ENCODE measurements at regions not wholly inside any gene's neighbourhood (a gene's known extent, or its start where the extent isn't known, plus 50 kb on each side); places are given as distances from the start of the nearest gene placed in this dataset.

DNA sequence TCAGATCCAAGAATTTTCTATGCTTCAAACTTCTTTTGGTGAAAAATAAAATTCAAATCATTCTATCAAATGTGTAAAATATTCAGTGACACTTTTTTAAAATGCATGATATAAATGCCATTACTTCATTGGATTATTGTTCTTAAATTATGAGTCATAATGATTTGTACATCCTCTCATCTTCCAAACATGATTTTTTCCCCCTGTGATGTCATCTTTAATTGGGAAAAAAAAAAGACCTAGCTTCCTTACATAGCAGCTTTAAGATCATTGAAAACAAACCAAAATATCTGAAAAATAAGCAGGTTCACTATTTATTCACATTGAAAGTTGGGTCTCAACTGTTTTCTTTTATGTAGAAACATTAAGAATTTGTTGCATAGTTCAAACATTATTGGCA, 1549.4 kb downstream of the LRRC4C start (continued):
- TF ChIP-seq, protein P1, sequence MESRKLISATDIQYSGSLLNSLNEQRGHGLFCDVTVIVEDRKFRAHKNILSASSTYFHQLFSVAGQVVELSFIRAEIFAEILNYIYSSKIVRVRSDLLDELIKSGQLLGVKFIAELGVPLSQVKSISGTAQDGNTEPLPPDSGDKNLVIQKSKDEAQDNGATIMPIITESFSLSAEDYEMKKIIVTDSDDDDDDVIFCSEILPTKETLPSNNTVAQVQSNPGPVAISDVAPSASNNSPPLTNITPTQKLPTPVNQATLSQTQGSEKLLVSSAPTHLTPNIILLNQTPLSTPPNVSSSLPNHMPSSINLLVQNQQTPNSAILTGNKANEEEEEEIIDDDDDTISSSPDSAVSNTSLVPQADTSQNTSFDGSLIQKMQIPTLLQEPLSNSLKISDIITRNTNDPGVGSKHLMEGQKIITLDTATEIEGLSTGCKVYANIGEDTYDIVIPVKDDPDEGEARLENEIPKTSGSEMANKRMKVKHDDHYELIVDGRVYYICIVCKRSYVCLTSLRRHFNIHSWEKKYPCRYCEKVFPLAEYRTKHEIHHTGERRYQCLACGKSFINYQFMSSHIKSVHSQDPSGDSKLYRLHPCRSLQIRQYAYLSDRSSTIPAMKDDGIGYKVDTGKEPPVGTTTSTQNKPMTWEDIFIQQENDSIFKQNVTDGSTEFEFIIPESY (IDR thresholded peaks at IDR 0.05): no peak
- TF ChIP-seq JUND (IDR thresholded peaks at IDR 0.05): no peak
- no peak for TF ChIP-seq FOXA2 (IDR thresholded peaks at IDR 0.05)
- no peak for TF ChIP-seq HNF4A (conservative IDR thresholded peaks at IDR 0.05)
- TF ChIP-seq YY1 (IDR thresholded peaks at IDR 0.05): no peak
- TF ChIP-seq EGR1 (IDR thresholded peaks at IDR 0.05; ENCODE audit: low read depth in 2 of 2): no peak

DNA sequence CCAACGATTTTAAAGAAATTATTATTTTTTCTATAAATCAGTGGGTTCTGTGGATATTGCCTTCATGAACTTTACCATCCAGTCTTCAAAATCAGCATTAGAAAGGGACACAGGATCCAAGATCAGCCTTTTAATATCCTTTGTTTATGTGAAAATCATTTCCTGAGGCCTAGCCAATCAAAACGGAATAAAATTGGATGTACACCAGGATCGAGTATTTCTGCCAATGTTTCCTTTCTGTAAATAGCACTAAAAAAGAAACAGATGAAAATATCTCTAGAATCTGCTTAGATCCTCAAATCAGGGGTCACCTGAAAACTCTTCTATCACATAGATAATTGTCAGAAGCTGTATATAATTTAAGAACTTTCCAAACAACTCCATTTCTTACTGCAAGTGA, 1598.5 kb downstream of the LRRC4C start:
- H3K27ac ChIP-seq (ENCODE audit: low read depth in 1 of 2, low read length in 2 of 2): no peak overlapping the region
- no peaks in the 10 kb centered on the region for H3K27me3 ChIP-seq (ENCODE audit: control insufficient read depth in 4 of 4, insufficient read depth in 4 of 4, low read length in 3 of 4)
- no peaks in the 10 kb centered on the region for H3K9me3 ChIP-seq (ENCODE audit: control insufficient read depth in 4 of 4, low read length in 3 of 4)
- no peak overlapping the region for H3K9ac ChIP-seq (ENCODE audit: low read depth in 1 of 2, low read length in 2 of 2)
- H3K4me1 ChIP-seq (ENCODE audit: control insufficient read depth in 4 of 4, insufficient read depth in 4 of 4, low read length in 3 of 4): no peaks in the 10 kb centered on the region
- WGBS: 68% methylated on average over 3 of the region's 3 CpGs
- TF ChIP-seq, protein P1 (IDR thresholded peaks at IDR 0.05): no peak
- no peak for TF ChIP-seq SP1 (IDR thresholded peaks at IDR 0.05)
- TF ChIP-seq TAF1 (conservative IDR thresholded peaks at IDR 0.05): no peak
- TF ChIP-seq FOXA1 (IDR thresholded peaks at IDR 0.05): no peak
- TF ChIP-seq, protein P2, sequence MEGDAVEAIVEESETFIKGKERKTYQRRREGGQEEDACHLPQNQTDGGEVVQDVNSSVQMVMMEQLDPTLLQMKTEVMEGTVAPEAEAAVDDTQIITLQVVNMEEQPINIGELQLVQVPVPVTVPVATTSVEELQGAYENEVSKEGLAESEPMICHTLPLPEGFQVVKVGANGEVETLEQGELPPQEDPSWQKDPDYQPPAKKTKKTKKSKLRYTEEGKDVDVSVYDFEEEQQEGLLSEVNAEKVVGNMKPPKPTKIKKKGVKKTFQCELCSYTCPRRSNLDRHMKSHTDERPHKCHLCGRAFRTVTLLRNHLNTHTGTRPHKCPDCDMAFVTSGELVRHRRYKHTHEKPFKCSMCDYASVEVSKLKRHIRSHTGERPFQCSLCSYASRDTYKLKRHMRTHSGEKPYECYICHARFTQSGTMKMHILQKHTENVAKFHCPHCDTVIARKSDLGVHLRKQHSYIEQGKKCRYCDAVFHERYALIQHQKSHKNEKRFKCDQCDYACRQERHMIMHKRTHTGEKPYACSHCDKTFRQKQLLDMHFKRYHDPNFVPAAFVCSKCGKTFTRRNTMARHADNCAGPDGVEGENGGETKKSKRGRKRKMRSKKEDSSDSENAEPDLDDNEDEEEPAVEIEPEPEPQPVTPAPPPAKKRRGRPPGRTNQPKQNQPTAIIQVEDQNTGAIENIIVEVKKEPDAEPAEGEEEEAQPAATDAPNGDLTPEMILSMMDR (IDR thresholded peaks at IDR 0.05; ENCODE audit: low read depth, low read length, missing input control): no peak
- TF ChIP-seq JUND (IDR thresholded peaks at IDR 0.05): no peak
- TF ChIP-seq MAX (IDR thresholded peaks at IDR 0.05): no peak
- no peak for TF ChIP-seq HNF4G (IDR thresholded peaks at IDR 0.05)
- TF ChIP-seq NR2F2 (IDR thresholded peaks at IDR 0.05): no peak
- TF ChIP-seq, protein P3, sequence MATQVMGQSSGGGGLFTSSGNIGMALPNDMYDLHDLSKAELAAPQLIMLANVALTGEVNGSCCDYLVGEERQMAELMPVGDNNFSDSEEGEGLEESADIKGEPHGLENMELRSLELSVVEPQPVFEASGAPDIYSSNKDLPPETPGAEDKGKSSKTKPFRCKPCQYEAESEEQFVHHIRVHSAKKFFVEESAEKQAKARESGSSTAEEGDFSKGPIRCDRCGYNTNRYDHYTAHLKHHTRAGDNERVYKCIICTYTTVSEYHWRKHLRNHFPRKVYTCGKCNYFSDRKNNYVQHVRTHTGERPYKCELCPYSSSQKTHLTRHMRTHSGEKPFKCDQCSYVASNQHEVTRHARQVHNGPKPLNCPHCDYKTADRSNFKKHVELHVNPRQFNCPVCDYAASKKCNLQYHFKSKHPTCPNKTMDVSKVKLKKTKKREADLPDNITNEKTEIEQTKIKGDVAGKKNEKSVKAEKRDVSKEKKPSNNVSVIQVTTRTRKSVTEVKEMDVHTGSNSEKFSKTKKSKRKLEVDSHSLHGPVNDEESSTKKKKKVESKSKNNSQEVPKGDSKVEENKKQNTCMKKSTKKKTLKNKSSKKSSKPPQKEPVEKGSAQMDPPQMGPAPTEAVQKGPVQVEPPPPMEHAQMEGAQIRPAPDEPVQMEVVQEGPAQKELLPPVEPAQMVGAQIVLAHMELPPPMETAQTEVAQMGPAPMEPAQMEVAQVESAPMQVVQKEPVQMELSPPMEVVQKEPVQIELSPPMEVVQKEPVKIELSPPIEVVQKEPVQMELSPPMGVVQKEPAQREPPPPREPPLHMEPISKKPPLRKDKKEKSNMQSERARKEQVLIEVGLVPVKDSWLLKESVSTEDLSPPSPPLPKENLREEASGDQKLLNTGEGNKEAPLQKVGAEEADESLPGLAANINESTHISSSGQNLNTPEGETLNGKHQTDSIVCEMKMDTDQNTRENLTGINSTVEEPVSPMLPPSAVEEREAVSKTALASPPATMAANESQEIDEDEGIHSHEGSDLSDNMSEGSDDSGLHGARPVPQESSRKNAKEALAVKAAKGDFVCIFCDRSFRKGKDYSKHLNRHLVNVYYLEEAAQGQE (IDR thresholded peaks at IDR 0.05): no peak
- no peak for TF ChIP-seq RAD21 (IDR thresholded peaks at IDR 0.05)
- TF ChIP-seq, protein P4, sequence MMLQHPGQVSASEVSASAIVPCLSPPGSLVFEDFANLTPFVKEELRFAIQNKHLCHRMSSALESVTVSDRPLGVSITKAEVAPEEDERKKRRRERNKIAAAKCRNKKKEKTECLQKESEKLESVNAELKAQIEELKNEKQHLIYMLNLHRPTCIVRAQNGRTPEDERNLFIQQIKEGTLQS (IDR thresholded peaks at IDR 0.05): no peak
- TF ChIP-seq HNF4A (conservative IDR thresholded peaks at IDR 0.05): no peak
- no peak for TF ChIP-seq FOXA2 (IDR thresholded peaks at IDR 0.05)
- TF ChIP-seq RXRA (IDR thresholded peaks at IDR 0.05): no peak
- no peak for TF ChIP-seq EGR1 (IDR thresholded peaks at IDR 0.05; ENCODE audit: low read depth in 2 of 2)
- no peak for TF ChIP-seq GABPA (IDR thresholded peaks at IDR 0.05 in 1 of 2, conservative IDR thresholded peaks at IDR 0.05 in 1 of 2)
- H3K4me3 ChIP-seq (ENCODE audit: low read depth in 1 of 3, low read length in 3 of 3): no peak overlapping the region
- DNase-seq (ENCODE audit: low spot score): no peak
- H3K36me3 ChIP-seq (ENCODE audit: control insufficient read depth in 4 of 4, insufficient read depth in 3 of 4, low read depth in 1 of 4, low read length in 3 of 4): no peaks in the 10 kb centered on the region

Measured in liver (tissue), 8 donors.